ENCODE measurements at regions not wholly inside any gene's neighbourhood (a gene's known extent, or its start where the extent isn't known, plus 50 kb on each side); places are given as distances from the start of the nearest gene placed in this dataset.

DNA sequence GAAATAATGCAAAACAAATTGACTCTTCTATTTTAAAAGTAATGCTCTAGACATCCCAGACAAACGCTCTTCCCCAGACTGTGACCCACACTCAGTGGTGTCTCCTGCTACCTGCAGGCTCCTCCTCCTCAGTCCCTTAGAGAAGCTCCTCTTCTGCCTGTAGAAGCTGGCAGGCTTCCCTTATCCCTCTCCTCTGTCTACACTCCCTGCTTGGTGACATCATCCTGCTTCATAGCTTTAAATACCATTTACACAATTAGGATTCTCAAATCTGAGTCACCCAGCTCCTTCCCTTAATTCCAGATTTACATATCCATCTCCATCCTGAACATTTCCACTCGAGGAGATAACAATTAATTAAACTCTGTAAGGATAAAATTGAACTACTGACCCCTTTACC, 167.9 kb downstream of the FBXO15 start:
- H3K9me2 ChIP-seq (replicated peaks; ENCODE audit: low read depth, low read length), result no peaks in the 10 kb centered on the region
- H2AFZ ChIP-seq (ENCODE audit: low read length), result no peak overlapping the region
- H3F3A ChIP-seq (ENCODE audit: low read depth), result no peaks in the 10 kb centered on the region
- H4K20me1 ChIP-seq (ENCODE audit: insufficient read depth, low read length, poor library complexity, severe bottlenecking), result no peaks in the 10 kb centered on the region
- H3K36me3 ChIP-seq (ENCODE audit: insufficient read depth, low read length), result no peaks in the 10 kb centered on the region
- no peaks in the 10 kb centered on the region for H3K79me2 ChIP-seq (ENCODE audit: insufficient read depth, low read length)
- H3K4me1 ChIP-seq (ENCODE audit: insufficient read depth, low read length, poor library complexity, severe bottlenecking), result peaks cover 10% of the 10 kb centered on the region
- no peak overlapping the region for H3K4me2 ChIP-seq (ENCODE audit: low read depth, low read length, poor library complexity, severe bottlenecking)
- TF ChIP-seq, protein P1, sequence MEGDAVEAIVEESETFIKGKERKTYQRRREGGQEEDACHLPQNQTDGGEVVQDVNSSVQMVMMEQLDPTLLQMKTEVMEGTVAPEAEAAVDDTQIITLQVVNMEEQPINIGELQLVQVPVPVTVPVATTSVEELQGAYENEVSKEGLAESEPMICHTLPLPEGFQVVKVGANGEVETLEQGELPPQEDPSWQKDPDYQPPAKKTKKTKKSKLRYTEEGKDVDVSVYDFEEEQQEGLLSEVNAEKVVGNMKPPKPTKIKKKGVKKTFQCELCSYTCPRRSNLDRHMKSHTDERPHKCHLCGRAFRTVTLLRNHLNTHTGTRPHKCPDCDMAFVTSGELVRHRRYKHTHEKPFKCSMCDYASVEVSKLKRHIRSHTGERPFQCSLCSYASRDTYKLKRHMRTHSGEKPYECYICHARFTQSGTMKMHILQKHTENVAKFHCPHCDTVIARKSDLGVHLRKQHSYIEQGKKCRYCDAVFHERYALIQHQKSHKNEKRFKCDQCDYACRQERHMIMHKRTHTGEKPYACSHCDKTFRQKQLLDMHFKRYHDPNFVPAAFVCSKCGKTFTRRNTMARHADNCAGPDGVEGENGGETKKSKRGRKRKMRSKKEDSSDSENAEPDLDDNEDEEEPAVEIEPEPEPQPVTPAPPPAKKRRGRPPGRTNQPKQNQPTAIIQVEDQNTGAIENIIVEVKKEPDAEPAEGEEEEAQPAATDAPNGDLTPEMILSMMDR (conservative IDR thresholded peaks at IDR 0.05; ENCODE audit: low read length), result no peak
- TF ChIP-seq EZH2phosphoT487 (IDR thresholded peaks at IDR 0.05; ENCODE audit: borderline replicate concordance), result no peak
- H3K4me3 ChIP-seq (ENCODE audit: low read length, poor library complexity, severe bottlenecking), result no peak overlapping the region
- no peaks in the 10 kb centered on the region for H3K27me3 ChIP-seq (ENCODE audit: insufficient read depth, low read length, poor library complexity, severe bottlenecking)
- H3K9me3 ChIP-seq (ENCODE audit: insufficient read depth, low read depth, low read length), result no peaks in the 10 kb centered on the region
- no peak overlapping the region for H3K9ac ChIP-seq (ENCODE audit: low read depth, low read length, poor library complexity, severe bottlenecking)

DNA sequence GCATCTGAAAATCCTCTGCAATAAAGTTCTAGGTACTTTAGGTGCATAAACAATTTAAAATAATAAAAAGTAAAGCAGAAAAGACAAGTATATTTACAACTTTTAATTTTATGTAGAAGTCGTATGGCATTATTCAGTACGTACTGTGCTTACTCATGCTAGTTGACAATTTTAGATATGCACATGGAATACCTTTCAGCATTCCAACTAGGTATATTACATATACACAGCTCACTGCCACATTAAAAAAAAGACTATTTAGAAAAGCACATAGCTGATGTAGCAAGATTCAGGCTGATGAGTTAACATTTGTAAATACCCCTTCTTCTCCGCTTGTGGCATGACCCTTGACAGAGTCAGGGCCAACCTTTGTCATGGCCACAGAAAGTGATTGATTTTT, 171.2 kb downstream of the FBXO15 start:
- Histone ChIP-seq H3K9me2 (replicated peaks; ENCODE audit: low read depth, low read length) (no peaks in the 10 kb centered on the region), H3K36me3 (ENCODE audit: insufficient read depth, low read length) (no peaks in the 10 kb centered on the region), H4K20me1 (ENCODE audit: insufficient read depth, low read length, poor library complexity, severe bottlenecking) (no peaks in the 10 kb centered on the region), H3K4me2 (ENCODE audit: low read depth, low read length, poor library complexity, severe bottlenecking) (no peak overlapping the region), H3K79me2 (ENCODE audit: insufficient read depth, low read length) (no peaks in the 10 kb centered on the region), H3K27me3 (ENCODE audit: insufficient read depth, low read length, poor library complexity, severe bottlenecking) (no peaks in the 10 kb centered on the region), H3K4me3 (ENCODE audit: low read length, poor library complexity, severe bottlenecking) (no peak overlapping the region), H3K9ac (ENCODE audit: low read depth, low read length, poor library complexity, severe bottlenecking) (no peak overlapping the region), H3K4me1 (ENCODE audit: insufficient read depth, low read length, poor library complexity, severe bottlenecking) (peaks cover 21% of the 10 kb centered on the region), H2AFZ (ENCODE audit: low read length) (no peak overlapping the region), H3K9me3 (ENCODE audit: insufficient read depth, low read depth, low read length) (no peaks in the 10 kb centered on the region), H3F3A (ENCODE audit: low read depth) (no peaks in the 10 kb centered on the region)
- TF ChIP-seq, protein P1 (conservative IDR thresholded peaks at IDR 0.05; ENCODE audit: low read length), result no peak
- no peak for TF ChIP-seq EZH2phosphoT487 (IDR thresholded peaks at IDR 0.05; ENCODE audit: borderline replicate concordance)

DNA sequence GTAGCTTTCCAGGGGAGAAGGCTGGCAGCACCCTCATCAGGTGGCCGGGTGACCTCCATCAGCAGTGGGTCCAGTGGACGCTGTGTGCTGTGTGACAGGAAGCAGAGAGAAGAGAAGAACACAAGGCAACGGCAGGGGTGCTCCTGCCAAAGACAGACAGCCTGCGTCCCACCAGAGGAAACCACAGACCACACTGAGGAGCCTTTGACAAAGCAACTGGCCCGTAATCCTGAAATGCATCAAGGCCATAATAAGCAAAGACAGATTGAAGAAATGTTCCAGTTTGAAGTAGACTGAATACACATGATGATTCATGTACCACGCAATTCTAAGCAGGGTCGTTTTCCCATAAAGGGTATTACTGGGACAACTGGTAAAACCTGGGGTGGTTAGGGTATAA, 172.4 kb downstream of the FBXO15 start:
- H3K9ac ChIP-seq (ENCODE audit: low read depth, low read length, poor library complexity, severe bottlenecking), result no peak overlapping the region
- no peaks in the 10 kb centered on the region for H4K20me1 ChIP-seq (ENCODE audit: insufficient read depth, low read length, poor library complexity, severe bottlenecking)
- no peaks in the 10 kb centered on the region for H3K27me3 ChIP-seq (ENCODE audit: insufficient read depth, low read length, poor library complexity, severe bottlenecking)
- no peaks in the 10 kb centered on the region for H3K9me2 ChIP-seq (replicated peaks; ENCODE audit: low read depth, low read length)
- H3K9me3 ChIP-seq (ENCODE audit: insufficient read depth, low read depth, low read length), result no peaks in the 10 kb centered on the region
- TF ChIP-seq EZH2phosphoT487 (IDR thresholded peaks at IDR 0.05; ENCODE audit: borderline replicate concordance), result no peak
- TF ChIP-seq, protein P1 (conservative IDR thresholded peaks at IDR 0.05; ENCODE audit: low read length), result no peak
- peaks cover 21% of the 10 kb centered on the region for H3K4me1 ChIP-seq (ENCODE audit: insufficient read depth, low read length, poor library complexity, severe bottlenecking)
- H3K79me2 ChIP-seq (ENCODE audit: insufficient read depth, low read length), result no peaks in the 10 kb centered on the region
- H3K4me3 ChIP-seq (ENCODE audit: low read length, poor library complexity, severe bottlenecking), result peak overlapping the region; percentile 45
- no peaks in the 10 kb centered on the region for H3K36me3 ChIP-seq (ENCODE audit: insufficient read depth, low read length)
- no peak overlapping the region for H2AFZ ChIP-seq (ENCODE audit: low read length)
- no peaks in the 10 kb centered on the region for H3F3A ChIP-seq (ENCODE audit: low read depth)
- H3K4me2 ChIP-seq (ENCODE audit: low read depth, low read length, poor library complexity, severe bottlenecking), result peak overlapping the region; percentile 62

All from Loucy (cell line).